ENCODE measurements at regions not wholly inside any gene's neighbourhood (a gene's known extent, or its start where the extent isn't known, plus 50 kb on each side); places are given as distances from the start of the nearest gene placed in this dataset.

- TF ChIP-seq CREB1 (CRISPR knock-in tag; IDR thresholded peaks at IDR 0.05; ENCODE audit: low read depth): no peak
- TF ChIP-seq, protein P1, sequence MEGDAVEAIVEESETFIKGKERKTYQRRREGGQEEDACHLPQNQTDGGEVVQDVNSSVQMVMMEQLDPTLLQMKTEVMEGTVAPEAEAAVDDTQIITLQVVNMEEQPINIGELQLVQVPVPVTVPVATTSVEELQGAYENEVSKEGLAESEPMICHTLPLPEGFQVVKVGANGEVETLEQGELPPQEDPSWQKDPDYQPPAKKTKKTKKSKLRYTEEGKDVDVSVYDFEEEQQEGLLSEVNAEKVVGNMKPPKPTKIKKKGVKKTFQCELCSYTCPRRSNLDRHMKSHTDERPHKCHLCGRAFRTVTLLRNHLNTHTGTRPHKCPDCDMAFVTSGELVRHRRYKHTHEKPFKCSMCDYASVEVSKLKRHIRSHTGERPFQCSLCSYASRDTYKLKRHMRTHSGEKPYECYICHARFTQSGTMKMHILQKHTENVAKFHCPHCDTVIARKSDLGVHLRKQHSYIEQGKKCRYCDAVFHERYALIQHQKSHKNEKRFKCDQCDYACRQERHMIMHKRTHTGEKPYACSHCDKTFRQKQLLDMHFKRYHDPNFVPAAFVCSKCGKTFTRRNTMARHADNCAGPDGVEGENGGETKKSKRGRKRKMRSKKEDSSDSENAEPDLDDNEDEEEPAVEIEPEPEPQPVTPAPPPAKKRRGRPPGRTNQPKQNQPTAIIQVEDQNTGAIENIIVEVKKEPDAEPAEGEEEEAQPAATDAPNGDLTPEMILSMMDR (conservative IDR thresholded peaks at IDR 0.05; ENCODE audit: low read depth in 2 of 2): no peak
- TF ChIP-seq EZH2 (IDR thresholded peaks at IDR 0.05; ENCODE audit: low read depth, unreplicated experiment): no peak
- no peak for TF ChIP-seq REST (IDR thresholded peaks at IDR 0.05; ENCODE audit: unreplicated experiment)
- no peak for TF ChIP-seq EZH2phosphoT487 (IDR thresholded peaks at IDR 0.05; ENCODE audit: unreplicated experiment)
- TF ChIP-seq POLR2AphosphoS5 (IDR thresholded peaks at IDR 0.05; ENCODE audit: low read depth): no peak
These were observed 213.8 kb downstream of the SMAD2 start for GRCh38 chr18:47716632-47717185.
